ENCODE measurements at regions not wholly inside any gene's neighbourhood (a gene's known extent, or its start where the extent isn't known, plus 50 kb on each side); places are given as distances from the start of the nearest gene placed in this dataset.

DNA sequence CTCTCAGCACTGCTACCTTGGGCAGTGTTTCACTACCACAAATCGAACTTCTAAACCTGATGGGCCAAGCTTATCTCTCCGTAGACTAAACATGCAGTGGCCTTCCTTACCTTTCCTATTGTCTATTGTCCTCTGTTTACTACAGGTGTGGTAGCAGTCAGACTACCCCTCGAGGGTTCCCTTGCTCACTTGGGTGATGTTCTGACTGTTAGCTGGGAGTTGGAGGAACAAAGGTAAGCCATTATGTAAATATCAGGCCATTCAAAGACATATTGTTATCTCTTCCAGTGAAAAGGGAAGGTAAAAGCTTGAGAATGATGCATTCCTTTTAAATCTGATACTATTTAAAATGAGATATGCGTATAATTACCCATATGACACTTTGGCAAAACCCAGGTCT is 828.3 kb upstream of the EEF2KMT start:
- Histone ChIP-seq H3K9me3 (ENCODE audit: control insufficient read depth, insufficient read depth, low read depth, low read length) (no peaks in the 10 kb centered on the region), H3K9ac (ENCODE audit: insufficient read depth, low read length) (no peak overlapping the region), H3K27me3 (ENCODE audit: control insufficient read depth, insufficient read depth, low read length) (no peaks in the 10 kb centered on the region), H3K4me2 (ENCODE audit: extremely low read depth, insufficient read depth, low read length) (no peak overlapping the region), H2AFZ (ENCODE audit: low read length) (no peak overlapping the region), H3K27ac (ENCODE audit: insufficient read depth, low read length) (no peak overlapping the region), H3K4me3 (replicated peaks in 1 of 4; ENCODE audit: control extremely low read depth in 1 of 4, insufficient read depth in 1 of 4, low read depth in 3 of 4, low read length in 4 of 4) (no peak overlapping the region), H3K4me1 (ENCODE audit: control insufficient read depth, extremely low read depth, insufficient read depth, low read length) (no peaks in the 10 kb centered on the region), H3K79me2 (ENCODE audit: control insufficient read depth, insufficient read depth, low read length) (no peaks in the 10 kb centered on the region), H4K20me1 (ENCODE audit: control insufficient read depth, extremely low read depth, insufficient read depth, low read length) (no peaks in the 10 kb centered on the region), H3K36me3 (ENCODE audit: control insufficient read depth, insufficient read depth, low read length) (no peaks in the 10 kb centered on the region)
- no peak for DNase-seq (ENCODE audit: low read depth in 2 of 2)
- TF ChIP-seq, protein P1, sequence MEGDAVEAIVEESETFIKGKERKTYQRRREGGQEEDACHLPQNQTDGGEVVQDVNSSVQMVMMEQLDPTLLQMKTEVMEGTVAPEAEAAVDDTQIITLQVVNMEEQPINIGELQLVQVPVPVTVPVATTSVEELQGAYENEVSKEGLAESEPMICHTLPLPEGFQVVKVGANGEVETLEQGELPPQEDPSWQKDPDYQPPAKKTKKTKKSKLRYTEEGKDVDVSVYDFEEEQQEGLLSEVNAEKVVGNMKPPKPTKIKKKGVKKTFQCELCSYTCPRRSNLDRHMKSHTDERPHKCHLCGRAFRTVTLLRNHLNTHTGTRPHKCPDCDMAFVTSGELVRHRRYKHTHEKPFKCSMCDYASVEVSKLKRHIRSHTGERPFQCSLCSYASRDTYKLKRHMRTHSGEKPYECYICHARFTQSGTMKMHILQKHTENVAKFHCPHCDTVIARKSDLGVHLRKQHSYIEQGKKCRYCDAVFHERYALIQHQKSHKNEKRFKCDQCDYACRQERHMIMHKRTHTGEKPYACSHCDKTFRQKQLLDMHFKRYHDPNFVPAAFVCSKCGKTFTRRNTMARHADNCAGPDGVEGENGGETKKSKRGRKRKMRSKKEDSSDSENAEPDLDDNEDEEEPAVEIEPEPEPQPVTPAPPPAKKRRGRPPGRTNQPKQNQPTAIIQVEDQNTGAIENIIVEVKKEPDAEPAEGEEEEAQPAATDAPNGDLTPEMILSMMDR (conservative IDR thresholded peaks at IDR 0.05 in 1 of 2, IDR thresholded peaks at IDR 0.05 in 1 of 2; ENCODE audit: low read depth in 1 of 2, low read length in 2 of 2): no peak
- TF ChIP-seq EZH2 (IDR thresholded peaks at IDR 0.05; ENCODE audit: low read length, missing control alignments): no peak

DNA sequence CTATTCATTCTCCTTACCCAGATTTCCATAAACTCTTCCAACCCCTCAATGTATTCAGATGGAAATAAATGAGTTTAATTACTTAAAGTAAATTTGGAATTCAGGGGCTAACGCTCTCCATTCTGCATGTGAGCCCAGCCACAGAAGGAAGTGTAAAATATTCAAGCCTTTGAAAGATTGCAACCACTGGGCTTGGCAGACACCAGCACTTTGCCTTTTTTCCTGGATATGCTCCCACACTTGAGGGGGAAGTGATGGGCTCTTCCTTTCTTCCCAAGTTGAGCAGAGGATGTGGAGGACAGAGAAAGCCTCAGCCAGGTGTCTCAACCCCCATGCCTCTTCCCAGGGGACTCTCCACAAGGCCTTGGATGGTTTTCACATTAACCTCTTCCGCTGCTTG is 825.1 kb upstream of the EEF2KMT start:
- H3K27ac ChIP-seq (ENCODE audit: insufficient read depth, low read length): no peak overlapping the region
- H3K9ac ChIP-seq (ENCODE audit: insufficient read depth, low read length): no peak overlapping the region
- H2AFZ ChIP-seq (ENCODE audit: low read length): no peak overlapping the region
- peak in 1 of 2 donors; percentile 2 for DNase-seq (ENCODE audit: low read depth in 2 of 2)
- no peaks in the 10 kb centered on the region for H3K36me3 ChIP-seq (ENCODE audit: control insufficient read depth, insufficient read depth, low read length)
- H3K4me1 ChIP-seq (ENCODE audit: control insufficient read depth, extremely low read depth, insufficient read depth, low read length): no peaks in the 10 kb centered on the region
- H3K9me3 ChIP-seq (ENCODE audit: control insufficient read depth, insufficient read depth, low read depth, low read length): no peaks in the 10 kb centered on the region
- H3K79me2 ChIP-seq (ENCODE audit: control insufficient read depth, insufficient read depth, low read length): no peaks in the 10 kb centered on the region
- TF ChIP-seq EZH2 (IDR thresholded peaks at IDR 0.05; ENCODE audit: low read length, missing control alignments): no peak
- TF ChIP-seq, protein P1 (conservative IDR thresholded peaks at IDR 0.05 in 1 of 2, IDR thresholded peaks at IDR 0.05 in 1 of 2; ENCODE audit: low read depth in 1 of 2, low read length in 2 of 2): no peak
- H3K27me3 ChIP-seq (ENCODE audit: control insufficient read depth, insufficient read depth, low read length): no peaks in the 10 kb centered on the region
- H3K4me3 ChIP-seq (replicated peaks in 1 of 4; ENCODE audit: control extremely low read depth in 1 of 4, insufficient read depth in 1 of 4, low read depth in 3 of 4, low read length in 4 of 4): no peak overlapping the region
- H3K4me2 ChIP-seq (ENCODE audit: extremely low read depth, insufficient read depth, low read length): no peak overlapping the region
- H4K20me1 ChIP-seq (ENCODE audit: control insufficient read depth, extremely low read depth, insufficient read depth, low read length): no peaks in the 10 kb centered on the region

DNA sequence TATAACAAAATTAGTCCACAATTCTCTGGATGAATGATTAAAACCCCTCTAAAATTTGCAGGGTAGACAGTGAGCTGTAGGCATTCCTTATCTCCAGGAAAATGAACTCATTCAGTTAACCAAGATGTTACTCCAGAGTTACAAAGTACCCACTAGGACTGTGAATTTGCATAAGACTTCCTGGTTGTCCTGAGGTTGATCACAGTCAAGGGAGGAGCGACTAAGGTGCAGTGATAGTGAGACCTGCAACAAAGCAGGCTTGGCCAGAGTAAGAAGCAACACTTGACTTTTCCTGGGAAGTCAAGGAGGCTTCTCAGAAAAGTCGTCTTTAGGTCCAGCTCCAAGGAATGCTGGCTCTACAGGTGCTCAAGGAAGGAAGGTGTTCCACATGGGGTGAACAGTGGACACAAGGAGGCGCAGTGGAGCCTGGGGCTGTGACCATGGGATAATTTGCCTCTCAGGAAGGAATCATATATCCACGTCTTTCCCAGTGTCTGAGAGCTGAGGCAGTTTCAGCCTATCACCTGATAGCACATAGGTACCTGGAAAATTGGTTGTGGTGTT is 821.1 kb upstream of the EEF2KMT start:
- no peaks in the 10 kb centered on the region for H4K20me1 ChIP-seq (ENCODE audit: control insufficient read depth, extremely low read depth, insufficient read depth, low read length)
- no peak overlapping the region for H3K27ac ChIP-seq (ENCODE audit: insufficient read depth, low read length)
- H3K36me3 ChIP-seq (ENCODE audit: control insufficient read depth, insufficient read depth, low read length): no peaks in the 10 kb centered on the region
- no peaks in the 10 kb centered on the region for H3K4me1 ChIP-seq (ENCODE audit: control insufficient read depth, extremely low read depth, insufficient read depth, low read length)
- H3K9ac ChIP-seq (ENCODE audit: insufficient read depth, low read length): no peak overlapping the region
- no peak overlapping the region for H3K4me3 ChIP-seq (replicated peaks in 1 of 4; ENCODE audit: control extremely low read depth in 1 of 4, insufficient read depth in 1 of 4, low read depth in 3 of 4, low read length in 4 of 4)
- H2AFZ ChIP-seq (ENCODE audit: low read length): no peak overlapping the region
- H3K79me2 ChIP-seq (ENCODE audit: control insufficient read depth, insufficient read depth, low read length): no peaks in the 10 kb centered on the region
- no peak for DNase-seq (ENCODE audit: low read depth in 2 of 2)
- H3K9me3 ChIP-seq (ENCODE audit: control insufficient read depth, insufficient read depth, low read depth, low read length): no peaks in the 10 kb centered on the region
- H3K27me3 ChIP-seq (ENCODE audit: control insufficient read depth, insufficient read depth, low read length): no peaks in the 10 kb centered on the region
- no peak for TF ChIP-seq EZH2 (IDR thresholded peaks at IDR 0.05; ENCODE audit: low read length, missing control alignments)
- TF ChIP-seq, protein P1 (conservative IDR thresholded peaks at IDR 0.05 in 1 of 2, IDR thresholded peaks at IDR 0.05 in 1 of 2; ENCODE audit: low read depth in 1 of 2, low read length in 2 of 2): no peak
- H3K4me2 ChIP-seq (ENCODE audit: extremely low read depth, insufficient read depth, low read length): no peak overlapping the region

Measured in fibroblast of lung (primary cell).